GM12878 (cell line): ENCODE measurements at regions not wholly inside any gene's neighbourhood (a gene's known extent, or its start where the extent isn't known, plus 50 kb on each side); places are given as distances from the start of the nearest gene placed in this dataset.

Experiments
- ATAC-seq: fragments of 200-7000 bp; cut with Tn5 transposase; 3 replicates; pipeline ENCODE4 v1.9.1; 2020; ENCODE audit warnings: mild to moderate bottlenecking, moderate library complexity
- BruUV-seq: library from RNA; stranded (reverse); fragments of 400-500 nt; replicated peaks from 2 replicates; lab custom pipeline; 2021; lab: Mats Ljungman, UMichigan
- CTCF ChIA-PET: fragments of 300-600 bp; sonication (Branson Sonifier 250); formaldehyde crosslinking; extraction: SDS; loops from one replicate; lab custom pipeline; 2021; ENCODE audit warnings: inconsistent platforms; lab: Yijun Ruan, JAX
- POLR2A ChIA-PET: fragments of 350-600 bp; formaldehyde crosslinking; extraction: SDS; loops from one replicate; lab custom pipeline; 2021; ENCODE audit warnings: inconsistent platforms; lab: Charles Lee
- RAD21 ChIA-PET: fragments of 300-600 bp; sonication (Branson Sonifier 250); formaldehyde crosslinking; loops from one replicate; lab custom pipeline; 2023; ENCODE audit warnings: antibody characterized with exemption; ENCODE audit not compliant: unreplicated experiment; lab: Charles Lee
- SMC1A ChIA-PET: fragments of 300-600 bp; sonication (Branson Sonifier 250); formaldehyde crosslinking; loops from one replicate; lab custom pipeline; 2023; ENCODE audit not compliant: unreplicated experiment, uncharacterized antibody; lab: Charles Lee
- DNase-seq: peaks from one replicate; pipeline ENCODE4 v3.0.0-alpha.2; 2011; ENCODE audit warnings: low read depth, low spot score
- FAIRE-seq: peaks from 3 replicates; lab custom pipeline; 2011; peaks lifted over from hg19 to GRCh38; lab: Jason Lieb, UNC
- H2AFZ ChIP-seq: 2 replicates; pipeline ENCODE4 v1.6.0; 2011; ENCODE audit warnings: low read depth, low read length, control low read depth; ENCODE audit not compliant: control insufficient read depth
- H3K27ac ChIP-seq: 2 replicates; pipeline ENCODE4 v1.5.1; 2011; ENCODE audit warnings: control low read depth; ENCODE audit not compliant: control insufficient read depth, insufficient read depth
- H3K27me3 ChIP-seq, 2 experiments: replicated peaks in 1 of 2; 2 replicates each; pipeline versions ENCODE4 v1.6.0 to v1.6.1; 2011; ENCODE audit warnings: low read length in 1 of 2; ENCODE audit not compliant: control insufficient read depth in 2 of 2, insufficient read depth in 2 of 2
- H3K36me3 ChIP-seq, 2 experiments: 2 replicates each; pipeline ENCODE4 v1.5.1; 2011; ENCODE audit warnings: low read length in 1 of 2; ENCODE audit not compliant: control insufficient read depth in 2 of 2, insufficient read depth in 2 of 2
- H3K4me1 ChIP-seq: 2 replicates; pipeline ENCODE4 v1.6.1; 2011; ENCODE audit warnings: mild to moderate bottlenecking, low read length, moderate library complexity, mixed read lengths; ENCODE audit not compliant: control insufficient read depth, insufficient read depth
- H3K4me2 ChIP-seq: 2 replicates; pipeline ENCODE4 v1.6.0; 2011; ENCODE audit warnings: control low read depth; ENCODE audit not compliant: control insufficient read depth, insufficient read depth
- H3K4me3 ChIP-seq: fragments of 200-600 bp; sonication (generic); 2 replicates; pipeline ENCODE4 v1.5.1; 2016
- H3K79me2 ChIP-seq: 2 replicates; pipeline ENCODE4 v1.6.0; 2011; ENCODE audit warnings: low read length; ENCODE audit not compliant: control insufficient read depth, insufficient read depth
- H3K9ac ChIP-seq: 2 replicates; pipeline ENCODE4 v1.8.0; 2011; ENCODE audit warnings: low read length, control low read depth, mixed read lengths; ENCODE audit not compliant: control insufficient read depth, insufficient read depth
- H3K9me3 ChIP-seq: replicated peaks from 3 replicates; pipeline ENCODE4 v1.5.1; 2011; ENCODE audit warnings: mild to moderate bottlenecking, low read length; ENCODE audit not compliant: control insufficient read depth, insufficient read depth
- H4K20me1 ChIP-seq: 2 replicates; pipeline ENCODE4 v1.6.0; 2011; ENCODE audit not compliant: control insufficient read depth, insufficient read depth
- BACH1 ChIP-seq: fragments of 450-650 bp; IDR thresholded peaks from 2 replicates; pipeline ENCODE4 v1.6.1; 2017; ENCODE audit warnings: mild to moderate bottlenecking, borderline replicate concordance
- BCL11A ChIP-seq: IDR thresholded peaks from 2 replicates; pipeline ENCODE4 v1.6.1; 2011; ENCODE audit warnings: low read depth, low read length
- BHLHE40 ChIP-seq, 2 experiments: fragments of 450-650 bp in 1 of 2; IDR thresholded peaks; 2 replicates each; pipeline ENCODE4 v1.6.1; 2011 to 2017; ENCODE audit warnings: low read depth in 2 of 2, borderline replicate concordance in 1 of 2, improper control_type of control experiment in 1 of 2, low read length in 1 of 2, mild to moderate bottlenecking in 1 of 2
- CHD1 ChIP-seq: IDR thresholded peaks from 2 replicates; pipeline ENCODE4 v1.6.1; 2012; ENCODE audit warnings: low read depth, low read length, improper control_type of control experiment
- CHD2 ChIP-seq: IDR thresholded peaks from 2 replicates; pipeline ENCODE4 v1.6.1; 2011; ENCODE audit warnings: low read depth, low read length, improper control_type of control experiment, borderline replicate concordance
- DPF2 ChIP-seq: fragments of 450-650 bp; IDR thresholded peaks from 2 replicates; pipeline ENCODE4 v1.6.1; 2017; ENCODE audit warnings: mild to moderate bottlenecking
- GABPA ChIP-seq: IDR thresholded peaks from 2 replicates; pipeline ENCODE4 v1.6.1; 2014; ENCODE audit warnings: antibody characterized with exemption, low read depth, mild to moderate bottlenecking, inconsistent platforms
- IKZF2 ChIP-seq, 2 experiments: fragments of 450-650 bp; IDR thresholded peaks; 2 replicates each; pipeline ENCODE4 v1.6.1; 2017; ENCODE audit warnings: mild to moderate bottlenecking in 2 of 2, moderate library complexity in 2 of 2
- LARP7 ChIP-seq: fragments of 450-650 bp; IDR thresholded peaks from 2 replicates; pipeline ENCODE4 v1.6.1; 2017; ENCODE audit warnings: mild to moderate bottlenecking
- SMAD1 ChIP-seq: fragments of 450-650 bp; IDR thresholded peaks from 2 replicates; pipeline ENCODE4 v1.6.1; 2018; ENCODE audit warnings: mild to moderate bottlenecking, low read depth; ENCODE audit not compliant: partially characterized antibody
- SMC3 ChIP-seq: IDR thresholded peaks from 2 replicates; pipeline ENCODE4 v1.6.1; 2011; ENCODE audit warnings: low read length, improper control_type of control experiment, borderline replicate concordance
- TCF12 ChIP-seq: IDR thresholded peaks from 2 replicates; pipeline ENCODE4 v1.6.1; 2011; ENCODE audit warnings: low read depth, mild to moderate bottlenecking, low read length
- WGBS: methylation state at CpG from one replicate; pipeline ENCODE4 v1.1.6; 2016; ENCODE audit warnings: low lambda C conversion rate; ENCODE audit not compliant: insufficient replicate concordance, insufficient coverage; ENCODE audit errors: missing lambda C conversion rate; 5-methylcytosine and 5-hydroxymethylcytosine counted together
- in situ Hi-C: fragments of 300-500 bp; cut with MboI; formaldehyde crosslinking; loops from 9 replicates; pipeline ENCODE4 v1.14.3; 2018; ENCODE audit warnings: mixed read lengths
- intact Hi-C: fragments of 100-400 bp; cut with micrococcal nuclease; formaldehyde crosslinking; loops from one replicate; pipeline ENCODE4 v1.14.2; 2022; ENCODE audit not compliant: unreplicated experiment
- TF ChIP-seq, protein P1 (sequence below), 3 experiments: IDR thresholded peaks in 2 of 3; conservative IDR thresholded peaks in 1 of 3; 2 replicates each; pipeline ENCODE4 v1.5.1; 2011; ENCODE audit warnings: low read depth in 3 of 3, low read length in 3 of 3, mild to moderate bottlenecking in 3 of 3, control low read depth in 2 of 3, moderate library complexity in 2 of 3, inconsistent platforms in 1 of 3, mixed read lengths in 1 of 3; ENCODE audit not compliant: control insufficient read depth in 2 of 3, insufficient read depth in 1 of 3; ENCODE audit errors: extremely low read depth in 1 of 3
- TF ChIP-seq, protein P2 (sequence below): IDR thresholded peaks from 2 replicates; pipeline ENCODE4 v1.6.1; 2012; ENCODE audit warnings: low read length, inconsistent platforms
- TF ChIP-seq, protein P3 (sequence below): fragments of 450-650 bp; IDR thresholded peaks from 2 replicates; pipeline ENCODE4 v1.6.1; 2017; ENCODE audit warnings: mild to moderate bottlenecking
- TF ChIP-seq, protein P4 (sequence below): fragments of 450-650 bp; IDR thresholded peaks from 2 replicates; pipeline ENCODE4 v1.6.1; 2016; ENCODE audit warnings: mild to moderate bottlenecking

DNA sequence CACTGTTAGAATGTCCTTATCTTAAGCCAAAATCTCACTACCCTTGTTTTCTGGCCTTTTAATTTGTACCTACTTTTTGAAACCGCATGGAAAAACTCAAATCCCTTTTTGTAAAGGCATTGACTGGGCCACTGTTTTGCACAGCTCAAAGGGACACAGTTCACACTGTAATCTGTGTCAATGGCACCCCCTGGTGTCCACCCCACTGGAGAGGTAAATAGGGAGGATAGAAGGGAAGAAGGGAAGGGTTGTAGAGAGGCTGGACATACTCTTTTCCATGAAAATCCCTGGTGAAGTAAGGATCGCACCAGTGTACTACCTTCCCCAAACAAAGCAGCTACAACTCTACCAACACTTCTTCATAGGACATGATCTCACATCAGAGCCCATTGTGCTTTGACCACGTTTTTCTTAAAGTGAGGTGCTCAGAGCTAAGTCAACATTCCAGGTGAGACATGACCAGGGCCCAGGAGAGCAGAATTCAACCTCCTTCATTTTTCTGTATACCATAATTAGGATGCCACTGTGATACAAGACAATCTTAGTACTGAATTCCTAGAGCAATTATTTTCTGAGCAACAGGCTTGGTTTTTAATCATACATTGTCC lies 92.4 kb upstream of the RMDN2 start:
- peak overlapping the region; percentile 45; the same call in 1 of the 2 replicates for H3K4me2 ChIP-seq
- no peaks in the 10 kb centered on the region for H3K36me3 ChIP-seq
- no peaks in the 10 kb centered on the region for H3K27me3 ChIP-seq
- ChIA-PET POLR2A (interaction anchor here (0.5 to 2.6 kb wide), 6 partner anchors 20 to 454 kb away, joined by 4 to 12 read pairs (median 8); no protein-coding TSS in a partner anchor), CTCF (interaction anchor here (0.6 to 19.7 kb wide), 54 partner anchors 8 to 794 kb away, joined by 3 to 330 read pairs (median 5); partner anchors contain the start of gene CDC42EP3), RAD21 (interaction anchor here (0.6 to 12.6 kb wide), 43 partner anchors 10 to 663 kb away, joined by 3 to 291 read pairs (median 5); partner anchors contain the start of genes CDC42EP3, CEBPZ and NDUFAF7), SMC1A (interaction anchor here (0.6 to 14.3 kb wide), 43 partner anchors 8 to 664 kb away, joined by 3 to 351 read pairs (median 5); no protein-coding TSS in a partner anchor)
- no TSS peak for BruUV-seq
- H3K9me3 ChIP-seq = no peaks in the 10 kb centered on the region
- peak overlapping the region; percentile 50 for H3K27ac ChIP-seq
- peak overlapping the region; percentile 61 for H2AFZ ChIP-seq
- in situ Hi-C loops (loop anchor here (5.0 kb wide), 1 partner anchor 420 kb away; no protein-coding TSS in a partner anchor), intact Hi-C loops (loop anchor here (1.0 to 10.0 kb wide), 10 partner anchors 45 to 668 kb away; no protein-coding TSS in a partner anchor)
- H4K20me1 ChIP-seq = no peaks in the 10 kb centered on the region
- peaks cover 4% of the 10 kb centered on the region for H3K4me1 ChIP-seq
- peak; percentile 69 for FAIRE-seq
- WGBS = 27% methylated on average over 3 of the region's 3 CpGs
- no peak overlapping the region for H3K9ac ChIP-seq
- H3K79me2 ChIP-seq = no peaks in the 10 kb centered on the region
- peak; percentile 92 for ATAC-seq
- DNase-seq = peak; percentile 68
- H3K4me3 ChIP-seq = no peak overlapping the region
- TF ChIP-seq SMAD1 = no peak
- TF ChIP-seq, protein P1, sequence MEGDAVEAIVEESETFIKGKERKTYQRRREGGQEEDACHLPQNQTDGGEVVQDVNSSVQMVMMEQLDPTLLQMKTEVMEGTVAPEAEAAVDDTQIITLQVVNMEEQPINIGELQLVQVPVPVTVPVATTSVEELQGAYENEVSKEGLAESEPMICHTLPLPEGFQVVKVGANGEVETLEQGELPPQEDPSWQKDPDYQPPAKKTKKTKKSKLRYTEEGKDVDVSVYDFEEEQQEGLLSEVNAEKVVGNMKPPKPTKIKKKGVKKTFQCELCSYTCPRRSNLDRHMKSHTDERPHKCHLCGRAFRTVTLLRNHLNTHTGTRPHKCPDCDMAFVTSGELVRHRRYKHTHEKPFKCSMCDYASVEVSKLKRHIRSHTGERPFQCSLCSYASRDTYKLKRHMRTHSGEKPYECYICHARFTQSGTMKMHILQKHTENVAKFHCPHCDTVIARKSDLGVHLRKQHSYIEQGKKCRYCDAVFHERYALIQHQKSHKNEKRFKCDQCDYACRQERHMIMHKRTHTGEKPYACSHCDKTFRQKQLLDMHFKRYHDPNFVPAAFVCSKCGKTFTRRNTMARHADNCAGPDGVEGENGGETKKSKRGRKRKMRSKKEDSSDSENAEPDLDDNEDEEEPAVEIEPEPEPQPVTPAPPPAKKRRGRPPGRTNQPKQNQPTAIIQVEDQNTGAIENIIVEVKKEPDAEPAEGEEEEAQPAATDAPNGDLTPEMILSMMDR (IDR thresholded peaks at IDR 0.05 in 2 of 3, conservative IDR thresholded peaks at IDR 0.05 in 1 of 3; ENCODE audit: control insufficient read depth in 2 of 3, extremely low read depth in 1 of 3, insufficient read depth in 1 of 3, low read depth in 3 of 3, low read length in 3 of 3) = peak; percentile 74 to 88 (median 84)
- TF ChIP-seq, protein P2, sequence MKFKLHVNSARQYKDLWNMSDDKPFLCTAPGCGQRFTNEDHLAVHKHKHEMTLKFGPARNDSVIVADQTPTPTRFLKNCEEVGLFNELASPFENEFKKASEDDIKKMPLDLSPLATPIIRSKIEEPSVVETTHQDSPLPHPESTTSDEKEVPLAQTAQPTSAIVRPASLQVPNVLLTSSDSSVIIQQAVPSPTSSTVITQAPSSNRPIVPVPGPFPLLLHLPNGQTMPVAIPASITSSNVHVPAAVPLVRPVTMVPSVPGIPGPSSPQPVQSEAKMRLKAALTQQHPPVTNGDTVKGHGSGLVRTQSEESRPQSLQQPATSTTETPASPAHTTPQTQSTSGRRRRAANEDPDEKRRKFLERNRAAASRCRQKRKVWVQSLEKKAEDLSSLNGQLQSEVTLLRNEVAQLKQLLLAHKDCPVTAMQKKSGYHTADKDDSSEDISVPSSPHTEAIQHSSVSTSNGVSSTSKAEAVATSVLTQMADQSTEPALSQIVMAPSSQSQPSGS = no peak
- TF ChIP-seq SMC3 = peak; percentile 100
- TF ChIP-seq CHD2 = no peak
- no peak for TF ChIP-seq TCF12
- no peak for TF ChIP-seq BHLHE40 (IDR thresholded peaks at IDR 0.05; ENCODE audit: borderline replicate concordance in 1 of 2, low read depth in 2 of 2, low read length in 1 of 2)
- TF ChIP-seq, protein P3, sequence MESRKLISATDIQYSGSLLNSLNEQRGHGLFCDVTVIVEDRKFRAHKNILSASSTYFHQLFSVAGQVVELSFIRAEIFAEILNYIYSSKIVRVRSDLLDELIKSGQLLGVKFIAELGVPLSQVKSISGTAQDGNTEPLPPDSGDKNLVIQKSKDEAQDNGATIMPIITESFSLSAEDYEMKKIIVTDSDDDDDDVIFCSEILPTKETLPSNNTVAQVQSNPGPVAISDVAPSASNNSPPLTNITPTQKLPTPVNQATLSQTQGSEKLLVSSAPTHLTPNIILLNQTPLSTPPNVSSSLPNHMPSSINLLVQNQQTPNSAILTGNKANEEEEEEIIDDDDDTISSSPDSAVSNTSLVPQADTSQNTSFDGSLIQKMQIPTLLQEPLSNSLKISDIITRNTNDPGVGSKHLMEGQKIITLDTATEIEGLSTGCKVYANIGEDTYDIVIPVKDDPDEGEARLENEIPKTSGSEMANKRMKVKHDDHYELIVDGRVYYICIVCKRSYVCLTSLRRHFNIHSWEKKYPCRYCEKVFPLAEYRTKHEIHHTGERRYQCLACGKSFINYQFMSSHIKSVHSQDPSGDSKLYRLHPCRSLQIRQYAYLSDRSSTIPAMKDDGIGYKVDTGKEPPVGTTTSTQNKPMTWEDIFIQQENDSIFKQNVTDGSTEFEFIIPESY = no peak
- TF ChIP-seq BCL11A = no peak
- TF ChIP-seq BACH1 = no peak
- TF ChIP-seq GABPA = no peak
- TF ChIP-seq CHD1 = no peak
- TF ChIP-seq IKZF2 (IDR thresholded peaks at IDR 0.05) = peak; percentile 31 to 63
- no peak for TF ChIP-seq DPF2
- no peak for TF ChIP-seq LARP7
- TF ChIP-seq, protein P4, sequence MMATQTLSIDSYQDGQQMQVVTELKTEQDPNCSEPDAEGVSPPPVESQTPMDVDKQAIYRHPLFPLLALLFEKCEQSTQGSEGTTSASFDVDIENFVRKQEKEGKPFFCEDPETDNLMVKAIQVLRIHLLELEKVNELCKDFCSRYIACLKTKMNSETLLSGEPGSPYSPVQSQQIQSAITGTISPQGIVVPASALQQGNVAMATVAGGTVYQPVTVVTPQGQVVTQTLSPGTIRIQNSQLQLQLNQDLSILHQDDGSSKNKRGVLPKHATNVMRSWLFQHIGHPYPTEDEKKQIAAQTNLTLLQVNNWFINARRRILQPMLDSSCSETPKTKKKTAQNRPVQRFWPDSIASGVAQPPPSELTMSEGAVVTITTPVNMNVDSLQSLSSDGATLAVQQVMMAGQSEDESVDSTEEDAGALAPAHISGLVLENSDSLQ = no peak
